DND-41 (cell line): ENCODE measurements at regions not wholly inside any gene's neighbourhood (a gene's known extent, or its start where the extent isn't known, plus 50 kb on each side); places are given as distances from the start of the nearest gene placed in this dataset.

Experiments
- EZH2 ChIP-seq: IDR thresholded peaks from 3 replicates; pipeline ENCODE4 v1.6.1; 2012; ENCODE audit warnings: borderline replicate concordance, low read depth, mild to moderate bottlenecking, moderate library complexity, low read length, inconsistent platforms; ENCODE audit not compliant: severe bottlenecking
- TF ChIP-seq, protein P1 (sequence below): IDR thresholded peaks from 2 replicates; pipeline ENCODE4 v1.5.1; 2012; ENCODE audit warnings: borderline replicate concordance, low read length, moderate library complexity, mild to moderate bottlenecking; ENCODE audit not compliant: poor library complexity, severe bottlenecking; ENCODE audit errors: extremely low read depth

DNA sequence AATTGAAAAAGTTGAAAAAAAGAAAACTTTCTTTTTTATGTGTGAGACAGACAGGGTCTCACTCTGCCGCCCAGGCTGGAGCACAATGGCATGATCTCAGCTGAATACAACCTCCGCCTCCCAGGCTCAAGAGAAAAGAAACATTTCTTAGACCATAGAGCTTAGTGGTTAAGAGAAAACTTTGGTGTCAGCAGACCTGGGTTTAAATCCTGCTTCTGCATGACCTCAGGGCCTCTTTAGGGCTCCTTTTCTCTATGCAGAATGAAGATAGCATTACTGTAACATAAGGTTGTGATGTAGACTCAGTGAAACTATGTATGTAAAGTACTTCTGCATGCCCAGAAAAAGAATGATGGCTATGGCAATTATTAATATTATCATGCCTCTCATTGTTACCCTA is 104.7 kb upstream of the NUDT4 start:
- TF ChIP-seq, protein P1, sequence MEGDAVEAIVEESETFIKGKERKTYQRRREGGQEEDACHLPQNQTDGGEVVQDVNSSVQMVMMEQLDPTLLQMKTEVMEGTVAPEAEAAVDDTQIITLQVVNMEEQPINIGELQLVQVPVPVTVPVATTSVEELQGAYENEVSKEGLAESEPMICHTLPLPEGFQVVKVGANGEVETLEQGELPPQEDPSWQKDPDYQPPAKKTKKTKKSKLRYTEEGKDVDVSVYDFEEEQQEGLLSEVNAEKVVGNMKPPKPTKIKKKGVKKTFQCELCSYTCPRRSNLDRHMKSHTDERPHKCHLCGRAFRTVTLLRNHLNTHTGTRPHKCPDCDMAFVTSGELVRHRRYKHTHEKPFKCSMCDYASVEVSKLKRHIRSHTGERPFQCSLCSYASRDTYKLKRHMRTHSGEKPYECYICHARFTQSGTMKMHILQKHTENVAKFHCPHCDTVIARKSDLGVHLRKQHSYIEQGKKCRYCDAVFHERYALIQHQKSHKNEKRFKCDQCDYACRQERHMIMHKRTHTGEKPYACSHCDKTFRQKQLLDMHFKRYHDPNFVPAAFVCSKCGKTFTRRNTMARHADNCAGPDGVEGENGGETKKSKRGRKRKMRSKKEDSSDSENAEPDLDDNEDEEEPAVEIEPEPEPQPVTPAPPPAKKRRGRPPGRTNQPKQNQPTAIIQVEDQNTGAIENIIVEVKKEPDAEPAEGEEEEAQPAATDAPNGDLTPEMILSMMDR: no peak
- TF ChIP-seq EZH2: no peak
